A673 (cell line): ENCODE measurements at regions not wholly inside any gene's neighbourhood (a gene's known extent, or its start where the extent isn't known, plus 50 kb on each side); places are given as distances from the start of the nearest gene placed in this dataset.

Experiments
- BruUV-seq: library from RNA; stranded (reverse); fragments of 400-500 nt; replicated peaks from 2 replicates; lab custom pipeline; 2021; lab: Mats Ljungman, UMichigan
- CTCF ChIA-PET: fragments of 300-600 bp; sonication (Branson Sonifier 250); formaldehyde crosslinking; loops from one replicate; lab custom pipeline; 2022; ENCODE audit warnings: antibody characterized with exemption; lab: Charles Lee
- POLR2A ChIA-PET: fragments of 300-600 bp; sonication (Branson Sonifier 250); formaldehyde crosslinking; loops from one replicate; lab custom pipeline; 2022; ENCODE audit warnings: antibody characterized with exemption; ENCODE audit not compliant: low non-redundant PET; lab: Charles Lee
- DNase-seq: peaks from one replicate; pipeline ENCODE4 v3.0.0-alpha.2; 2015; ENCODE audit warnings: low spot score
- H3K27ac ChIP-seq: fragments of 200-600 bp; sonication (generic); 2 replicates; pipeline ENCODE4 v1.5.1; 2016; ENCODE audit warnings: mixed run types, low read depth, mild to moderate bottlenecking, mixed read lengths, antibody characterized with exemption, low read length; ENCODE audit not compliant: poor library complexity, severe bottlenecking
- H3K27me3 ChIP-seq: fragments of 200-600 bp; sonication (generic); replicated peaks from 2 replicates; pipeline ENCODE4 v1.6.1; 2017; ENCODE audit warnings: mixed run types, low read depth, mild to moderate bottlenecking, mixed read lengths, antibody characterized with exemption, low read length; ENCODE audit not compliant: insufficient read depth, poor library complexity
- H3K36me3 ChIP-seq: fragments of 200-600 bp; sonication (generic); 2 replicates; pipeline ENCODE4 v1.6.1; 2016; ENCODE audit warnings: mixed run types, mild to moderate bottlenecking, mixed read lengths, antibody characterized with exemption, low read length; ENCODE audit not compliant: insufficient read depth, poor library complexity, severe bottlenecking
- H3K4me1 ChIP-seq: fragments of 200-600 bp; sonication (generic); 2 replicates; pipeline ENCODE4 v1.6.1; 2017; ENCODE audit warnings: mixed run types, mild to moderate bottlenecking, mixed read lengths, antibody characterized with exemption, low read length; ENCODE audit not compliant: insufficient read depth, poor library complexity, severe bottlenecking
- H3K4me3 ChIP-seq: fragments of 200-600 bp; sonication (generic); 2 replicates; pipeline ENCODE4 v1.5.1; 2016; ENCODE audit warnings: low read depth, mixed run types, mild to moderate bottlenecking, mixed read lengths, low read length; ENCODE audit not compliant: poor library complexity, severe bottlenecking
- H3K9me3 ChIP-seq: fragments of 200-600 bp; sonication (generic); 2 replicates; pipeline ENCODE4 v1.6.1; 2016; ENCODE audit warnings: mixed run types, low read depth, mild to moderate bottlenecking, mixed read lengths, antibody characterized with exemption, low read length; ENCODE audit not compliant: poor library complexity, severe bottlenecking
- CTCF ChIP-seq: fragments of 300-800, 200-600 bp; sonication (generic); conservative IDR thresholded peaks from 2 replicates; pipeline ENCODE4 v1.5.1; 2017; ENCODE audit warnings: low read depth, mild to moderate bottlenecking, antibody characterized with exemption, low read length, moderate library complexity, mixed read lengths
- EZH2 ChIP-seq: fragments of 200-600 bp; sonication (generic); IDR thresholded peaks from 2 replicates; pipeline ENCODE4 v1.6.1; 2017; ENCODE audit warnings: borderline replicate concordance, low read depth, mild to moderate bottlenecking, mixed read lengths, antibody characterized with exemption, low read length; ENCODE audit not compliant: poor library complexity, severe bottlenecking
- intact Hi-C: fragments of 100-400 bp; cut with micrococcal nuclease; formaldehyde crosslinking; loops from one replicate; pipeline ENCODE4 v1.10.0; 2022; ENCODE audit not compliant: unreplicated experiment

GRCh38 chr18:1133541-1133940, 228.9 kb downstream of the ADCYAP1 start:
- Histone ChIP-seq H3K36me3 (no peaks in the 10 kb centered on the region), H3K4me3 (no peak overlapping the region), H3K27me3 (peaks cover 42% of the 10 kb centered on the region), H3K27ac (no peak overlapping the region), H3K9me3 (no peaks in the 10 kb centered on the region), H3K4me1 (no peaks in the 10 kb centered on the region)
- POLR2A ChIA-PET = no interaction called here
- no TSS peak for BruUV-seq
- intact Hi-C loops = no loop called here
- CTCF ChIA-PET = no interaction called here
- TF ChIP-seq CTCF = no peak
- TF ChIP-seq EZH2 = no peak
- DNase-seq = no peak

- no peaks in the 10 kb centered on the region for H3K36me3 ChIP-seq
- no peak for TF ChIP-seq CTCF
- no peak for TF ChIP-seq EZH2
- ChIA-PET POLR2A (no interaction called here), CTCF (no interaction called here)
- no peaks in the 10 kb centered on the region for H3K27me3 ChIP-seq
- BruUV-seq = no TSS peak
- no peak for DNase-seq
- no peaks in the 10 kb centered on the region for H3K9me3 ChIP-seq
- H3K4me3 ChIP-seq = no peak overlapping the region
- H3K4me1 ChIP-seq = no peaks in the 10 kb centered on the region
- intact Hi-C loops = no loop called here
- H3K27ac ChIP-seq = no peak overlapping the region
These were observed 243.1 kb downstream of the ADCYAP1 start for GRCh38 chr18:1147730-1148129.

DNA sequence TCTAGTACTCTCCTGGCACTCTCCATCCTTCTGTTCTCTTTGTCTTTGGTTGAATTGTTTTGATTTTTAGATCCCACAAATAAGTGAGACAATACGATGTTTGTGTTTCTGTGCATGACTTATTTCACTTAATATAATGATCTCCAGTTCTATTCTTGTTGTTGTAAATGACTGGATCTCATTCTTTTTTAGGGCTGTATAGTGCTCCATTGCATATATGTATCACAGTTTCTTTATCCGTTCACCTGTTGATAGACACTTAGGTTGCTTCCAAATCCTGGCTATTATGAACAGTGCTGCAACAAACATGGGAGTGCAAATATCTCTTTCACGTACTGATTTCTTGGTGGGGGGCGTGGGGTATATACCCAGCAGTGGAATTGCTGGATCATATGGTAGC, 245.0 kb downstream of the ADCYAP1 start:
- Histone ChIP-seq H3K36me3 (no peaks in the 10 kb centered on the region), H3K4me3 (no peak overlapping the region), H3K27me3 (no peaks in the 10 kb centered on the region), H3K4me1 (no peaks in the 10 kb centered on the region), H3K9me3 (no peaks in the 10 kb centered on the region), H3K27ac (no peak overlapping the region)
- no peak for DNase-seq
- intact Hi-C loops = no loop called here
- CTCF ChIA-PET = no interaction called here
- POLR2A ChIA-PET = no interaction called here
- no peak for TF ChIP-seq CTCF
- TF ChIP-seq EZH2 = no peak
- no TSS peak for BruUV-seq
